Renal cortex interstitium (tissue), 11 donors: ENCODE measurements at regions not wholly inside any gene's neighbourhood (a gene's known extent, or its start where the extent isn't known, plus 50 kb on each side); places are given as distances from the start of the nearest gene placed in this dataset.

Experiments
- DNase-seq, 11 donors: peaks; one replicate each; pipeline ENCODE4 v3.0.0-alpha.2; 2013; ENCODE audit warnings: low read depth in 9 of 11, low spot score in 4 of 11; ENCODE audit errors: extremely low read depth in 1 of 11

- no peak for DNase-seq
These were observed 55.5 kb upstream of the ST6GAL2 start for GRCh38 chr2:106941372-106941993.

- no peak for DNase-seq
These were observed 57.7 kb upstream of the ST6GAL2 start for GRCh38 chr2:106943468-106944200.

- no peak for DNase-seq
These were observed 58.2 kb upstream of the ST6GAL2 start for GRCh38 chr2:106944215-106944614.

- no peak for DNase-seq
These were observed 62.6 kb upstream of the ST6GAL2 start for GRCh38 chr2:106948540-106948939.

- DNase-seq, result no peak
These were observed 67.3 kb upstream of the ST6GAL2 start for GRCh38 chr2:106953236-106953635.

- no peak for DNase-seq
These were observed 67.8 kb upstream of the ST6GAL2 start for GRCh38 chr2:106953779-106954178.

- no peak for DNase-seq
These were observed 68.3 kb upstream of the ST6GAL2 start for GRCh38 chr2:106954304-106954703.

GRCh38 chr2:106956416-106956815, 70.4 kb upstream of the ST6GAL2 start:
- DNase-seq, result no peak

GRCh38 chr2:106956879-106957278, 70.9 kb upstream of the ST6GAL2 start:
- DNase-seq, result no peak

- no peak for DNase-seq
These were observed 74.2 kb upstream of the ST6GAL2 start for GRCh38 chr2:106959975-106960682.

GRCh38 chr2:106960683-106961161, 74.8 kb upstream of the ST6GAL2 start:
- no peak for DNase-seq

- DNase-seq, result no peak
These were observed 75.4 kb upstream of the ST6GAL2 start for GRCh38 chr2:106961328-106961727.

- no peak for DNase-seq
These were observed 77.2 kb upstream of the ST6GAL2 start for GRCh38 chr2:106963156-106963555.

GRCh38 chr2:106963893-106964292, 77.9 kb upstream of the ST6GAL2 start:
- no peak for DNase-seq

- DNase-seq, result no peak
These were observed 79.6 kb upstream of the ST6GAL2 start for GRCh38 chr2:106965611-106966010.

- DNase-seq, result no peak
These were observed 83.8 kb upstream of the ST6GAL2 start for GRCh38 chr2:106969777-106970176.

GRCh38 chr2:106970471-106971261, 84.7 kb upstream of the ST6GAL2 start:
- no peak for DNase-seq

GRCh38 chr2:106972782-106973181, 86.8 kb upstream of the ST6GAL2 start:
- DNase-seq, result no peak

GRCh38 chr2:106974891-106975290, 88.9 kb upstream of the ST6GAL2 start:
- DNase-seq, result no peak
